GM21515 (cell line): ENCODE measurements at regions not wholly inside any gene's neighbourhood (a gene's known extent, or its start where the extent isn't known, plus 50 kb on each side); places are given as distances from the start of the nearest gene placed in this dataset.
"Not testable (repeated sequence)": the region's sequence is repeated elsewhere in the genome, so short reads cannot be mapped to it uniquely, and the experiment has no call there.

ENCODE experiments used
- ATAC-seq: cut with Tn5 transposase; IDR thresholded peaks from one replicate; pipeline ENCODE4 v1.9.1; 2021; ENCODE audit not compliant: unreplicated experiment

DNA sequence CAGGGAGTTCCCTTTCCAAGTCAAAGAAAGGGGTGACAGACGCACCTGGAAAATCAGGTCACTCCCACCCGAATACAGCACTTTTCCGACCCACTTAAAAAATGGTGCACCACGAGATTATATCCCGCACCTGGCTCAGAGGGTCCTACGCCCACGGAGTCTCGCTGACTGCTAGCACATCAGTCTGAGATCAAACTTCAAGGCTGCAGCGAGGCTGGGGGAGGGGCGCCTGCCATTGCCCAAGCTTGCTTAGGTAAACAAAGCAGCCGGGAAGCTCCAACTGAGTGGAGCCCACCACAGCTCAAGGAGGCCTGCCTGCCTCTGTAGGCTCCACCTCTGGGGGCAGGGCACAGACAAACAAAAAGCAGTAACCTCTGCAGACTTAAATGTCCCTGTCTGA lies 277.8 kb upstream of the ARHGAP42 start:
- ATAC-seq = not testable (repeated sequence)

DNA sequence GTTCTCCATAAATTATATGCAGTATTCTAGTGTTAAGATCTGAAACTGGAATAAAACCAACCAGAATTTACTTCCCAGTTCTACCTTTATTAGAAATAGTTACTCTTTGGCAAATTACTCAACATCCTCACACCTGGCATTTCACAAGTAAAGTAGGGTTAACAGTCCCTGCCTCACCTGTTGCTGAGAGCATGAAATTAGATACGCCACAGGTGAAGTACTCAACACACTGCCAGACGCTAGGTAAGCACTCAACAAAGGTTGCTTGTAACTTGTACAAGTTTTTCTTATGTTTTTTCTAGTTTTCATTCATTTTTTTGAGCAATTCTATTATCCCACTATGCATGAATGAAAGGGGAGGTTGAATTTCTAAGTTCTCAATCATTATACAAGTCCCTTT lies 267.6 kb upstream of the ARHGAP42 start:
- ATAC-seq = no peak

DNA sequence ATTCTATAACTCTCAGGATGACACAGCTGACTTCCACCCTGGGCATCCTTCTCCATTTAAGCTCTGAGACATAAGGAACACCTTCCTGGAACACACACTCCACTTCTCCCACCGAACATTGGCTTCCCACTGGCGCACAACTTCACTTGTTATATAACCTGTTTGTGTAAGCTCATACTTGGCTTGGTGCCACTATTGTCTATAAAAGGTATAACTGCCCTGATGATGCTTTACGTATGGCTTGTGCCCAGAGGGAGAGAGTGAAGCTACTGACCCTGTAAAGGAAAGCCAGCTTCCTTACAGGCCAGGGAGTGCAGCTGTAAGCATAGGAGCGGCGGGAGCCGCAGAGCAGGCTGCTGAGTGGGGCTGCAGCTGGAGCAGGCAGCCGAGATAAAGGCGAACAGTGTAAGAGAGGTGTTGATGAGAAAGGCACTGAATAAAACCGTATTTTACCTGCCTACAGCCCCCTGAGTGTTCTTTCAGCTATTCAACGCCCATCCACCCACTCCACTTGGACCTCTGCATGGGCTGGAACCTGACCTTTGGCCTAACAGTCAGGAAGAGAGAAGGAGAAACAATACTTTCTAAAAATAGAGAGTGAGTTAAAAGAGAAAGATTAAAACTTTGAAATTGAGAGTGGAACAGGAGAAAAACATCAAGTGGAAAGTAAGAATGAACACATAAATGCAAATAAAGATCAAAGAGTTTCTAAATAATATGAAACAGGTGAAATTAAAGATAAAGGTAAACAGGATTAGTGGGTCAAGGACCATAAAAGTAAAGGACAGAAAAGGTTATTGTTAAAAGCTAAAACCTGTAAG lies 252.1 kb upstream of the ARHGAP42 start:
- no peak for ATAC-seq

DNA sequence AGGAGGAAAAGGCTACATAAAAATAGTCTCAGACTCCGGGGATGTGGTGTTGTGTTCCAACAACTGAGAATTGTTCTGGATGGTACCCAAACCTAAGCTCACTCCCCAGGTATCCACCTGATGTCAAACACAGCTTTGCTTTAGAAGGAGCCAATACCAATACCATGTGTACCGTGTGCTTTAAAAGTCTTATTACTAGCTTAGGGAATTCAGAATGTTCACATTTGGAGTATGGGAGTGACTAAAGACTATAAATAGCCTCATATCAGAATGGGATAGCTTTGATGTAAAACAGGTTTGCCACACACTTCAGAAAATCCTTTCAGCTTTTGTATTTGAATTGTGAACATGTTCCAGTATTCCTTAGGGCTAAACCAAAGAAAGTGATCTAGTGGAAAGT lies 248.7 kb upstream of the ARHGAP42 start:
- no peak for ATAC-seq

DNA sequence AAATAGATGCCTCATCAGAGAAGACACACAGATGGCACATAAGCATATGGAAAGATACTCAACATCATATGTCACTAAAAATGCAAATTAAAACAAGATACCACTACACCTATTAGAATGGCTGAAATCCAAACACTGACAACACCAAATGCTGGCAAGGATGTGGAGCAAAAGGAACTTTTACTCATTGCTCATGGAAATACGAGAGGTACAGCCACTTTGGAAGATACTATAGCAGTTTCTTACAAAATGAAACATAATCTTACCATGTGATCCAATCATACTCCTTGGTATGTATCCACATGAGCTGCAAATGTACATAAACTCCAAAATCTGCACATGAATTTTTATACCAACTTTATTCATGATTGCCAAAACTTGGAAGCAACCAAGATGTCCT lies 246.0 kb upstream of the ARHGAP42 start:
- no peak for ATAC-seq

DNA sequence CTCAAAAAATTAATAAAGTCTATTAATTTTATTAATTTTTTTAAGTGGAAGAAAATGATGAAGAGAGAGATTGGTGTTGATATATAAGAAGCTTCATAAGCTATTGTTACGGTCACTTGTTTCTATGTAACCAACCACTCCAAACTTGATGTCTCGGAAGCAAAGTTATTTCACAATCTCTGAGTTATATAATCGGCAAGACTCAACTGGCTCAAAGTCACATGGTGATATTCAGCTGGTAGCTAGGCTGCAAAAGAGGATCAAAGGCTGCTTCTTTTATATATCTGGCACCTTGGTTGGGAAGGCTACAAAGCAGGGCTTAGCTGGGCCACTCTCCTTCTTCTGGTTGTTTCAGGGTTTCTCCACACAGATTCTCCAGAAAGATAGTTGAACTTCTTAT lies 245.1 kb upstream of the ARHGAP42 start:
- no peak for ATAC-seq

DNA sequence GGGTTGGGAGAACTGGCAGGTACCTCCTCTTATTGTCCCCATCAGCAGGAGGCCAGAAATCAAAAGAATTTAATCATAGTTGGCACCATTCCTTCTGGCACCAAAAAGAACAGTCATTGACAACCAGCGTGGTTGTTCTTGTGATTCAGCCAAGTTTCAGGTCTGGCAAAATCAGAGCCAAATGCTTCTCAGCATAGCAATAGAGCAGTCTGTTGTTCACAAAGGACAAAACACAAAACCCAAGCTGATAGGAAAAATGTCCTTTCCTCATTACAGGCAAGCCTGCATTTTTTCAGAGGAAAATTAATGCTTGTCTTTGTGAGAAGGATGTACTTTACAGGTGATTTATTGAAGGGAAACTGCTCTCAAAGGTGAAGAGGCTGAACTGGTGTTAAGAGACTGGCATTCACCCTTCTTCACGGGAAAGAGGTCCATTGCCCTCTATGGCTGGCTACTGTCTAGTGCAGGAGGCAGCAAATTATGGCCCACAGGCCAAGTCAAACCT lies 241.8 kb upstream of the ARHGAP42 start:
- ATAC-seq = no peak

DNA sequence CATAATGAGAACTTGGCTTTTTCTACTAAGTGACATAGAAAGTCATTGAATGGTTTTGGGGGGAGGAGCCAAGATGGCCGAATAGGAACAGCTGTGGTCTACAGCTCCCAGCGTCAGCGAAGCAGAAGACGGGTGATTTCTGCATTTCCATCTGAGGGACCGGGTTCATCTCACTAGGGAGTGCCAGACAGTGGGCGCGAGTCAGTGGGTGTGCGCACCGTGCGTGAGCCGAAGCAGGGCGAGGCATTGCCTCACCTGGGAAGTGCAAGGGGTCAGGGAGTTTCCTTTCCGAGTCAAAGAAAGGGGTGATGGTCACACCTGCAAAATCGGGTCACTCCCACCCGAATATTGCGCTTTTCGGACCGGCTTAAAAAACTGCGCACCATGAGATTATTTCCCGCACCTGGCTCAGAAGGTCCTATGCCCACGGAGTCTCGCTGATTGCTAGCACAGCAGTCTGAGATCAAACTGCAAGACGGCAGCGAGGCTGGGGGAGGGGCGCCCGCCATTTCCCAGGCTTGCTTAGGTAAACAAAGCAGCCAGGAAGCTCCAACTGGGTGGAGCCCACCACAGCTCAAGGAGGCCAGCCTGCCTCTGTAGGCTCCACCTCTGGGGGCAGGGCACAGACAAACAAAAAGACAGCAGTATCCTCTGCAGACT lies 235.2 kb upstream of the ARHGAP42 start:
- ATAC-seq = not testable (repeated sequence)

DNA sequence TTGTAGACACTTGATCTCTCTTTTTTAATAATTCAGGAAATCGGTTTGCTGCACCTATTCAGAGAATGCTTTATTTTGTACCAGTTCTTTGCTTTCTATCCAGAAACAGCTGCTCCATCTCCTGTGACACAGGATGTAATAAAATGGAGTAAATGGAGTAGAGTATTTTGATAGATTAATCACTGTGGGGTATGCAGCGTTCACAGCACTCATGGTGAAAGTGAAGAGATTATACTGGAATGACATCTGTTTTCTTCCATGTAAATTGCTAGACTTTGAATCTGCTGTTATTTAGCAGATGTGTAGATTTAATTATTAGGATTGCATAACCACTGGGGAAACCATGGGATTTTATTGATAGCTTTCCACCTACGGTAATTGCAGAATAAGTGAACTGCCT lies 227.3 kb upstream of the ARHGAP42 start:
- ATAC-seq = no peak

DNA sequence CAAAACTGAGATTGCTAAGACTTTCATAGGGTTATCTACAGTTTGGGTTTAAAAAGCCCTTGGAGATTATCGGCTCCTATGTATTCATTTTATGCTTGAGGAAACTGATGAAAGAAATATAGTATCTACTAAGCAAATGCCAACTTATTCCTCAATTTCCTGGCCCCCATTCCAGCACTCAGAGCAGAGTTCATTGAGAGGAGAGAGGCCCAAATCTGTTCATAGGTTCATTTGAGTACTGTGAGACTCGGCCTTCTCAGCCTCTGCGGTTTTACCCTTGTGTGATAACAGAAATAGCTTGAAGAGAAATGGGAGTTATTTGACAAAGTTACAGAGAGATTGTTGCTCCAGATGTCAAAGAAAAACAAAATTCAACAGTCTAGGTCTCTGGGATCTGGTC lies 226.7 kb upstream of the ARHGAP42 start:
- no peak for ATAC-seq

DNA sequence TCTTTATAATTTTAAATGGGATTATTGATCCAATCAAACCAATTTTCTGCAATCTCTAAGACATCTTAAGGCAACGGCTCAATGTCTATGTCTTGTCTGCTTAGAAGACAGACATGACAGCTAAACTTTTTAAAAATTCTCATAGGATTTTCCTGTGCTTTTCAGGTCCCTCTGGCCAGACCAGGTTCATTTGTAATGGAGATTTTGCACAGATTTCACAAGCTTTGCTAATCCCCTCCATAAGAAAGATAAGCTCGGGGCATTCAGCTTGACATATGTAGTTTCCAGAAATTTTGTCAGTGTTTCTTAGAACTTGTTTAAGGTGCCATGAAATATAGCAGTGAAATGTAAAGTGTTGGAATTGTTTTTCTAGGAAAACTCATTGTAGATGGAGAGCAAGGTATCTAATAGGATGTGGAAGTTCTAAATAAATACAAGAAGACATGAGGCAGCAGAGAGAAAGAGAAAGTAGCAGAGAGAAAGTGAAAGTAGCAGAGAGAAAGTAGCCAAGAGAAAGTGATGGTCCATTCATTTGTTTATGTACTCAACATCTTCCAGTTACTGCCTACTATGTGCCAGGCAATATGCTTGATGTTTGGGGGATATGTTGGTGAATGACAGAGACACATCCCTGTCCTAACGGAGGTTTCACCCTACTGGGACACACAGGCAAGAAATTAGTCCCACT lies 219.1 kb upstream of the ARHGAP42 start:
- ATAC-seq = no peak

DNA sequence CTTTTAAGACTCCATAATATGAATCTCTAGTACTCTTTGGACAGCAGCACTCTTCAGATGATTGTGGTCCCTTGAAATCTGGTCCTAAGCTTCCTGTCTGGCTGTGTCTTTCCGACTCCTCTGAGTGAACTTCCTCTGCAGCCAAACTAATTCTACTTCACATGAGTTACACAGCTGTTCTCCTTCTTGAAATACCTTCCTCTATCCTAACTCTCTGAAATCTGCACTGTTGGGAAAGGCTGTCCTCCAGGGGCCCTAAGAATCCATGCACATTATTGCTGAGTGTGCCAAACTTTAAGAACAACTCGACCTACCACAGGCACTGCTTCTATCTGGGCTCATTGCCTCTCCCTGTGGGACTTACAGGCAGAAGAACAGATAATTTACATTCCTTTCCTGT lies 217.3 kb upstream of the ARHGAP42 start:
- ATAC-seq = no peak

DNA sequence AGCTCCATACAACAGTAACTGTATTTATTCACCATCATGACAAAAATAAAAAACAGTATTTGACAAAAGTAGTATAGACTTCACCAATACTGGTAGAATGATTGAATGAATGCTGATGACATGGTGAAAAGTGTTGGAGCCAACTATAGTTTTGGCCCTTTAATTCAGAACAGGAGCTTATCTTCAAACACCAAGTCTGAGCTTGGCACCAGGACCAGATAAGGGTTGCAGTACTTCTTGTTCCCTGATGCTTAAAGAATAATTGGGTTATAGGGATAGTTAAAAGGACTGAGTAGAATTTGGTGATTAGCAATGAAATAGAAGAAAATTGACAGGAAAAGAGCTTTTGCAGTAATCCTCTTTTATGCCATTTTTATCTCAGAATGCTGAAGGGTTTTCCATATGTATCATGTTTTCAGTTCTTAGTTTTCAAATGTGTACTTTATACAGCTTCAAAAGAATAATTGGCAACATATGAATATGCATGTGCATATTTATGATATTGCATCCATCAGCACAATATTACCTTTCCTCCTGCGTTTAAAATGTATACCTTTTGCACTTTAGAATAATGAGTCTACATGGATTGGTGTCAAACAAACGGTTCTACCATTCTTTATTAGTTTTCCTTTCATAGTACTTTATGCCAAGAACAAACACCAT lies 214.2 kb upstream of the ARHGAP42 start:
- no peak for ATAC-seq

DNA sequence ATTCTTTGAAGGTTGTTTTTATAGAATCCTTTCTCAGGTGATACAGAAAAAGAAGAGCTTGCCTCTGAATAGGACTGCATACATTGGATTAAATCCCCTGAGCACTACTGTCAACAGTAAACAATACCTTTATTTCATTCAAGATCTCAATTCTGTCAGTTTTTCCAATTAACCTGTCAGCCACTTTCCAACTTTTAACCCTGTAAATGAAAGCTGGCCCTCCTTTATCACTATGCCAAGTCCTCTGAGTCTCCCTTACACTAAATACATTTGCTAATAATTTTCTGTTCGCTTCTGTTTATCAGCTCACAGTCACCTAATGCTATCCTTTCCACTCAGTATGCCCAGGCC lies 213.7 kb upstream of the ARHGAP42 start:
- ATAC-seq = no peak

DNA sequence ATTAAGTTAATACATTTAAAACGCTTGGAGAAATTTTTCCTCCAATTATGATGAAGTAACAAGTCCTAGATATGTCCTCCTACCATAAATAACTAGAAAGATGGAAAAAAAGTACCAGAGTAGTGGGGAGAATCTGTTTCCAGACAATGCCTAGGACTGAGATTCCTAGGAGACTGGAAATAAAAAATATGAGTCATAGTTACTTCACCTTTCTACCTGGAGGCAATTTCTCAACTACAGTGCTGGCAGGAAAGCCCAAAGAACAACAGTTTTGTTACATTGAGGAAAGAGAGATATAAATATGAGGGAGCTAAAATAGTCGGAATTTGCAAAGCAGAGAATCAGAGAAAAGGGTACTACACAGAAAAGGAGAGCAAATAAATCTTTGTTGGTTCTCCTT lies 202.1 kb upstream of the ARHGAP42 start:
- no peak for ATAC-seq

DNA sequence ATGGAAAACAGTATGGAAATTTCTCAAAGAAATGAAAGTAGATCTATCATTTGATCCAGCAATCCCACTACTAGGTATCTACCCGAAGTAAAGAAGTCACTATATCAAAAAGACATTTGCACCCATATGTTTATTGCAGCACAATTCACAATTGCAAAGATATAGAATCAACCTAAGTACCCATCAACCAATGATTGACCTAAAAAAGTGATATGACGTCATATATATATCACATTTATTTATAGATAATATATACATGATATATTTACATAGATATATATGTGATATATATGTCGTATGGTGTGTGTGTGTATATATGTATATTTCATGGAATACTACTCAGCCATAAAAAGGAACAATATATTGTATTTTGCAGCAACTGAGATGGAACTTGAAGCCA lies 188.3 kb upstream of the ARHGAP42 start:
- no peak for ATAC-seq

DNA sequence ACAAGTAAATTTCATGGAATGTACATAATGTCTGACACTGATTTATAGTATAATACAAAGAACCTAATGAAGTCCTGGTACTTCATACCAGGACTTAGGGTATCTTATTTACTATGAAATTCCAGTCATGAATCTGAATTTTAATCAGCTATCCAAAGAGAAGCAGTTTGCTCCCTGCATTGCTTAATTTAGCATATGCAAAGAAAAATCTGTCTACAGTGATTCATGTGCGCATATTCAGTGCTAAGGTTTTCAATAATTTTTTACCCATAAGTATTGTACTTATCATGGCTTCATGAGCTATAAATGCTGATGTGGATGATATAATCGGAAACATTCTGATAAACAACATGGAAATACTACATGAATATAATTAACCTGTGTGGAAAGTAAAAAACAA lies 185.6 kb upstream of the ARHGAP42 start:
- no peak for ATAC-seq

DNA sequence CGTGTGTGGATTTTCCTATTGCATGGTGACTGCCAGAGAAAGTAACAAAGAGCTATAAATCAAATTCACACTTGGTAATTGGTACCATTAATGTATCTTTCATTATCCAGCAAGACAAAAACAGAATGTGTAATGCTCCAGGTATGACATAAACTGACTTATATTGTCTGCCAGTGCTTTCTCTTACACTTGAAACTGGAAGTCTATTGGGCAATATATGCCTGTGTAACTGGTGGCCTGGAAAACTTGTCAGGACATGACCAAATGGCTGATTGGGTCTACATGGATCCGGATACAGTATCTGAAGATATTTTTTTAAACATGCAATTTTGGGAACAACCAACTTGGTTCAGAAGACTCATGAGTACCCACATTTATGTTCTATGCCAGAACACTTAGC lies 174.6 kb upstream of the ARHGAP42 start:
- ATAC-seq = no peak

DNA sequence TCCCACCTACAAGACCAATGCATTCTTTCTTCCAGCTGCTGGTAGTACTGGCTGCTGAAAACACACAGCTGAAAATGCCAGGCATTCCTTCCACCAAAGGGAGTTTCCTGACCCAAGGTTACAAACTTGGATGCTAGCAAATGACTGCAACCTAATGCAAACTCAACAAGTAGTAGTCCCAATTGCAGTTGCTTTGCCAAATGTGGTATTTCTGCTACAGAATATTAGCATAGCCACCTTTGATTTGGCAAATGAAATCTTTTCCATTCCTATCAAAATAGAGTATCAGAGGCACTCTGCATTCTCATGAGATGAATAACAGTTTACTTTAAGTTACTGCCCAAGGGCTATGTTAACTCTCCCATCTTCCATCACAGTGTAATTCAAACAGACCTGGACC lies 172.0 kb upstream of the ARHGAP42 start:
- ATAC-seq = no peak

DNA sequence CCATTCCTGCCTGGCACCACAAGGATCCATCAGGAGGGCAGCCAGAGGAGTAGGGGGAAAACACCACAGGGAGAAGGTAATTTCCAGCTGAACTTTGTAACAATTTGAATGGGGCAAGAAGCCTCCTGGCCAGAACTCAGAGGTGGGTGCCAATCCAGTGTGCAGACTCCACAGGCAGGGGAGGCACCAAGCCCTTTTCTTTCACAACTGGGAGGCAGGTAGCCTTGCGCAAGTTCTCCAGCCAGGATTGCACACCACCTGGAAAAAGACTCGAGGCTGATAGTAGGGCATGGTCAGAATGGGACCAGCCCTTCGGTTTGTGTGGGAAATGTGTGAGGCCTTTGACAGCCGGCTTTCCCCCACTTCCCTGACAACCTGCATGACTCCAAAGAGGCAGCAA lies 161.9 kb upstream of the ARHGAP42 start:
- no peak for ATAC-seq

DNA sequence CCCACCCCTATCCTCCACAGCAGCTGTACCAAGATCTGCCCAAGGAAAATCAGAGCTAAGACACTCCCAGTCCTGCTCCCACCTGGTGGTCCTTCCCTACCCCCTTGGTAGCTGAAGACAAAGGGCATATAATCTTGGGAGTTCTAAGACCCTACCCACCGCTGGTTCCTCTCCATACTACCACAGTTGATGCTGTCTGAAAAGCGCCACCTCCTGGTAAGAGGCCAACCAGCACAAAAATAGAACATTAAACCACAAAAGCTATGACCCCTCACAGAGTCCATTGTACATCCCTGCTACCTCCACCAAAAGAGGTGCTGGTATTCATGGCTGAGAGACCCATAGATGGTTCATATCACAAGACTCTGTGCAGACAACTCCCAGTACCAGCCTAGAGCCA lies 161.5 kb upstream of the ARHGAP42 start:
- no peak for ATAC-seq
